Globus pallidus (tissue), 1 donor: ENCODE measurements at regions not wholly inside any gene's neighbourhood (a gene's known extent, or its start where the extent isn't known, plus 50 kb on each side); places are given as distances from the start of the nearest gene placed in this dataset.
A peak's percentile ranks its signal among the peaks of the same experiment; 100 is the strongest.
"Not testable (repeated sequence)": the region's sequence is repeated elsewhere in the genome, so short reads cannot be mapped to it uniquely, and the experiment has no call there.

Source experiments
- DNase-seq: peaks from one replicate; pipeline ENCODE4 v3.0.0-alpha.2; 2015; ENCODE audit warnings: low spot score

- no peak for DNase-seq
Observed at GRCh38 chr18:6571239-6571602, 156.5 kb upstream of the L3MBTL4 start.

- not testable (repeated sequence) for DNase-seq
Observed at GRCh38 chr18:6572192-6572591, 157.3 kb upstream of the ARHGAP28 start.

- no peak for DNase-seq
Observed at GRCh38 chr18:6574631-6575030, 154.9 kb upstream of the ARHGAP28 start.

- no peak for DNase-seq
Observed at GRCh38 chr18:6575908-6576307, 153.6 kb upstream of the ARHGAP28 start.

DNA sequence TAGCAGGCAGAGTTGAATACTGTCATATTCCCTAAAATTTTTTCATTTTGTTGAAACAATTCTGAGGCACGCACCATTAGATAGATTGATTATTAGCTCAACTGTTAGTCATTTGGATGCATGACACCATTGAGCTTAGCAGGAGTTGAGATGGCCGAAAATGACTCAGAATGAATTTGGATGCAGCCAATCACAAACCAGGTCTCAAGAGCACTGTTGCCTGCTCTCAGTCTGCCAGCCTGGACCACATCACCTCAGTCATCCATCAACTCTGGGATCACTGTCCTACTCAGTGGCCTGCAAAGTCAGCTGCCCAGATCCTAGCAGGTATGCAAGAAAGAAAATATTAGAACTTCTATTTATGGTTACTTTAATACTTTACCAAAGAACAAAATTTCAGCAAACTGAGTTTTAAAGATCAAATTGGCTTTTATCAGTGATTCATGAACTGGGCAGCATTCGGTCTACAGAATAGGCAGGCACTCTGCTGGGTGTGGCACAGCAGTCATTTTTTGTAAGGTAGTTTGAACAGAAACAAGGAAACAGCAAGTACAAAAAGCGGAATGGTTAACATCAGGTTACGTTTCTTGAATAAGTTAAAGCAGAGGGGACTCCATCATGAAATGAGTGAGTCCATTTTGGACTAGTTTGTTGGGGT, 152.7 kb upstream of the ARHGAP28 start:
- no peak for DNase-seq

DNA sequence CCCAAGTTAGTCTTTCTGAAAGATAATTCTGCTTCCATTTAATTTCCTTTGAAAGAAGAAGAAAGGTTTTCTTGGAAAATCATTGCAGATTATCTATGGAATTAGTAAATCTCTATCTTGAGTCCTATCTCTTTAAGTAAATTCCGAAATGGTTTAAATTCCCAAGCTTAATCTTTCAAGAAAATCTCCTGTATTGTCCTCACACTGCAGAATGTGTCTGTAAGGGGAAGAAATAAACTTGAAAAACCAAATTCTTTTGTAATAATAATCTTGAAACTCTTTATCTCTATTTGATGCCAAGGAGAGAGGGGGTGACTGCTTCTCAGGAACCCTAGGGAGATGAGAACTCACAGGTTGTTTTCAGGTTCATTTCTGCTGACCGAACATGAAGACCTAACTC, 150.8 kb upstream of the ARHGAP28 start:
- DNase-seq: no peak

DNA sequence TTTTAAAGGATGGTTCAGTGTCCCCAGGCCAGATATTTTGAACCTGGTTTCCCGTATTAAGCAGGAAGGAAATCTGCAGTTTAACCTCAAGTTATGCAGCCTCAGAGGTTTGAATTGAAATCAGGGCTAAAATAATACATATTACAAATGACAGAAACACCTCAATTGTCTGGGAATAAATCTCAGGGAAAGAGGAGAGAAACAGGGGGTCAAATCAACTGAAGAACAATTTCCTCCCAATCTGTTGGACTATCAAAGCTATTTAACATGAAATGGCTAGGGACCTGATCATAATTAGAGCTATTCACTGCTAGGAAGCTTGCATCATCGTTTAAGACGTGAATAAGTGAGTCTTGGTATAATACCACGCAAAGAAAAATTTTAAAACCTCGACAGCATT, 150.0 kb upstream of the ARHGAP28 start:
- no peak for DNase-seq

DNA sequence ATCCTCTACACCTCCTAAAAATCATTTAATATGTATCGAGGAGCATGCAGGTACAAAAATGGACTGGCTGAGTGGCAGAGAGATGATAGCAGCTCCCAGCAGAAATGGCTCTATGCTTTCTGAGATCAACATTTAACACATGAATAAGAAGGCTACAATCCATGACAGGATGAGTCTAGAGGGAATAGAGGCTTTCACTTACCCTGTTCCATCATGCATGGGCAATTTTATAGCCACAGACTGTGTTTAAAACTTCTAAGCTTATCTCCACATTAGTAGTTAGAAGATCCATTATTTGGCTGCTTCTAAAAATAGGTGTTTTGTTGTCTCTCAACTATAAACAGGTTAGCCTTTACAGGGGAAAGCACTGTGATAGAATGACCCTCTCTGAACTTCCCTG, 149.1 kb upstream of the ARHGAP28 start:
- DNase-seq: no peak

DNA sequence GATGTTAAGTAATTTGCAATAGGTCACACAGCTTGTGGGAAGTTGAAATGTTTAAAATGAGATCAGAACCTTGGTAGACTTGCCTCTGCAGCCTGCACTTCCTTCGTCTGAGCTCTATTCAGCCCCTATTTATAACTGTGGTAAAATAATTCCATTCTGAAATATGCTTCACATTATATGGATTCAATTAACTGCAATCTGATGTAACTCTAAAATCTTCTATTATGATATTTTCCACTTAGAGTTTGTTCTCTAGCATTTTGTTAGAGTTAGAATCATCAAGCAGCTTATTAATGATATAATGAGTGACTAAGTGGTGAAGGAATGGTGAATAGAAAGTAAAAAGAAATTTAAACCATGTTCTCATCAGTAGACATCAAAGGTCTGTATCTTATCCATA, 139.6 kb upstream of the ARHGAP28 start:
- no peak for DNase-seq

GRCh38 chr18:6590326-6590725, 139.2 kb upstream of the ARHGAP28 start:
- no peak for DNase-seq

DNA sequence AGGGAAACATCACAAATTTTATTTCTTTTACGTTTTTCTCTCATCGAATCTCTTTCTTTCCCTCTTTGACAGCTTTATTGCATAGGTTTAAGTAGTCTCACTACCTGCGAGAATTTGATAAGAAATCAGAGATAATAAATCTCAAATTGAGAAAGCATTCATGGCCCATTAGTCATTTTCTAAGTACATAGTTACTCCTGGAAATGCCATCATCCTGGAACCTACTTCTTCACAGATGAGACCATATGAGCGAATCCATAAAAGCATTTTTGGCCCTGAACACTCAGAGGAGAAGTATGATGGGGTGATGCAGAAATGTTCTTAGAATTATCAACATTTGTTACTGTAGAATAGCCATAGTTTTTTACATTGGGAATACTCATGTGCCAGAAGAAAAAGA, 138.0 kb upstream of the ARHGAP28 start:
- no peak for DNase-seq

- no peak for DNase-seq
Observed at GRCh38 chr18:6592522-6592921, 137.0 kb upstream of the ARHGAP28 start.

DNA sequence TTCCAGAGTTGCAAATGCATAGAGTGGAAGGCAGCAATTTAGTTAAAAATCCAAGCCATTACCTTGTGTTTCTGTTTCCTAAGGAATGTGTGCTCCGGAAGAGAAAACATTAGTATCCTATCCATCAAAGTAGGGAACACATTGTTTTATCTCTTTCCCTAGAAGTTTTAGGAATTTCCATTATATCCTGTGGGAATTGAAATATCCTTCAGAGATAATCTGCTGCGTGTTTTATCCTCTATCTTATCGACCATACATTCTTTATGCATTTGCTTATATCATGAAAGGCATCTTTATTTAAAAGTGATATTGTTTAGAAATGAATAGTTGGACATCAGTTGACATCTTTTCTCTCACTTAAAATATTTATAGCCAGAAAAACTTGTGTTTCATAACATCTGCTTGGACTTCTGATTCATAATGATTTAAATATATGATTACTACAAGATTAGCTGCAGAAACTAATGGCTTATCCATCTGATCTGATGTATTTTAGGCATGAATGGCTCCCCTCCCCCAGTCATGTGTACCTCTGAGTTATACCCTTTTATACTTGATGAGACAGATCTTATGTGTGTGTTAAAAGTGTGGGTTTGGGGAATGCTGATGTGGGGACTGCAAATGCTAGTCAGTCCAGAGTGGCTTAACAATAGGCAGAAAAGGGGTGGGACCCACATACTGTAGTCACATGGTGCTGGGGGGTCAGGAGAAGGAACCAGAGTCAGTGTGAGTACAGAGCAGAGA, 136.2 kb upstream of the ARHGAP28 start:
- DNase-seq: no peak

GRCh38 chr18:6595666-6596065, 133.8 kb upstream of the ARHGAP28 start:
- DNase-seq: peak; percentile 58

DNA sequence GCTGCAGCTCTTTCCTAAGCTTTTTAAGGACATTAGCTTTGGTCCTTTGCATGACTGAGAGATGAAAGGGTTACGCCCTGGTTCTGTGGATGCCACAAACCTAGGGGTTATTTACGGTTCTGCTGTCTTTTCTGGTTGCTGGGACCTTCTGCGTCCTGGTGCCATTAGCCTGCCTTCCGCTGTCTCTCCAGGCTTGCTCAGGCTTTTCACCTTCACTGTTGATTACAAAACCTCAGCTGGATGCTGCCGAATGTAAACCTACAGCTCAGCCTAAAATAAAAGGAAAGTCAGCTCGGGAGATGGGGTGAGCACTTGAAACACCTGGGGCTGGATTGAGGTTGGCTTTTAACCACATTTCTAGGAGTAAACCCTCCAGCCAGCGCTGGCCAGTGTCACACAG, 130.9 kb upstream of the ARHGAP28 start:
- DNase-seq: no peak

GRCh38 chr18:6600667-6601167, 128.8 kb upstream of the ARHGAP28 start:
- no peak for DNase-seq

DNA sequence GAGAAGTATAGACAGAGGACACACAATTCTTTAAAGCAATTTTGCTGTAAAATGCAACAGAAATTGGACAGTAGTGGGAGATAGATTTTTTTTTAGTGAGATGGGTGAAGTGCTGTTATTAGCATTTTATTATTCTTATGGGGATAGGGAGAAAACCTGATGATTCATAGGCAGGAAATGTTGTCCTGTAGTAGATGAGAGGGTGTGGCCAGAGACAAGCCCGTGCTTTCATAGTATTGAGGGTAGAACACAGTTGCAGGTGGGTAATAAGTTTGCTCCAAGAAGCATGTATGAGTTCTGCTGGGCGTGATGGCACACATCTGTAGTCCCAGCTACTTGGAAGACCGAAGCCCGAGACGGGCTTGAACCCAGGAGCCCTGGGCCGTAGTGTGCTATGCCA, 128.3 kb upstream of the ARHGAP28 start:
- DNase-seq: no peak

GRCh38 chr18:6602365-6602764, 127.2 kb upstream of the ARHGAP28 start:
- DNase-seq: no peak

DNA sequence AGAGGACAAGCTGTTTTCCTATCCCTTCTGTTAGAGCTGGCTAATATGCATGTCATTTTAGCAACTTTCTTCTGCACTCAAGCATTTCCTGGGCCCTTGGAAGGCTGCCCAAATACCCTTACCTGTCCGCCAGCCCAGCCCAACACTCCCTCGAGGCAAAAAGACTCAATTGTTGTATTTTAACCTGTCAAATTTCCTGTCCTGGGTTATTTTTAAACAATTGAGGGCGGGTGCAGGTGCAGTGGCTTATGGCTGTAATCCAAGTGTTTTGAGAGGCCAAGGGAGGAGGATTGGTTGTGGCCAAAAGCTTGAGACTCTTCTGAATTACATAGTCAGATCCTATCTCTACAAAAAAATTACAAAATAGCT, 125.0 kb upstream of the ARHGAP28 start:
- no peak for DNase-seq

DNA sequence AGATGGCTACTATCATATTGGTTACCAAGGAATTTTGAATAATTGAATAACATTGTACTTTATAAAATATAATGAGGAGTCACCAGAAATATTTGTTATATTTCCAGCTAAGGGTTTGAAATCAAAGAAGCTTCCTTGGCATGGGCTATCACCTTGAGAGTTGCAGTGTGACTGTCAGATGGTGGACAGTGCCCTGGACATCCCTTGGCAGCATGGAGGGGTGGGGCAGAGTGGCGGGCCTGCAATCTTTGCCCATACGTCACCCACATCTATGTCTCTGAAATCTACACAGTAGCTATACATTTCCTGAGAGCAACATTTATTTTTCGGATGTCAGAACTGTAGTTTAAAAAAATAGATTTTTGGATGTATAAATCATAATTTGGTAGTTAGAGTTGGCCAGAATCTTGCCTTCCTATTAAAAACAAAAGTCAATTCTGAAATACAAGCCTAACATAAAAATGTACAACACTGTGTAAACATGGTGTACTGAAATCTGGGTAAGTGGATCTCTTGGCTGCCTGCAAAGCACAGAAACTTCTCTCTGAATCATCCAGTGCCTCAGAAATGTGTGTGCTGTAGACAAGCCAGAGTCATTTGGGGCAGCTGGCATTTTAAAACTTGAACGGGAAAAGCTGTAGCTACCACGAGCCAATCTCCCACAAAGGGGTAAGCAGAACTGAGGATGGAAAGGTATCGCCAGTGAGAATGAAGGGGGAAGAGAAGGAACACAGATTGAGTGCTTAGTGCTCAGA, 124.2 kb upstream of the ARHGAP28 start:
- no peak for DNase-seq

GRCh38 chr18:6606411-6607085, 123.0 kb upstream of the ARHGAP28 start:
- DNase-seq: no peak

DNA sequence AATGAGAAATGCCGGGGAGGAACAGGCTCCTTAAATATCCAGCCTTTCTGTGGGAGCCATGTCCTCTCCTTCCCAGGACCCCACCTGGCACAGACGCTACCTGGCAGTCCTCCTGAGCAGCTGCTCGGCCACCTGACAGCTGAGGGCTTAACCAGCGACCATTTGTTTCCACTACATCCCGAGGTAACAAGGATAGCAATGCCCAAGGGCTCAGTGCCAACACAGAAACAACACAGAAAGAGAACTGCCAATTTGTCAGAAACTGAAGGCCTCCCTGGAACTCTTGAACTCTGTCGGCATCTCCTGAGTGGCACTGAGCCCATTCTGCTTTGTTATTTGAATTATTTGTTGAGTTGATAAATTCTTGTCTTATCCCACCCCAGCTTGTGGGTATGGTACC, 122.2 kb upstream of the ARHGAP28 start:
- DNase-seq: no peak
